ENCODE measurements at regions not wholly inside any gene's neighbourhood (a gene's known extent, or its start where the extent isn't known, plus 50 kb on each side); places are given as distances from the start of the nearest gene placed in this dataset.

- H3K9me3 ChIP-seq (ENCODE audit: control insufficient read depth in 1 of 2, insufficient read depth in 1 of 2, low read length in 2 of 2) = no peaks in the 10 kb centered on the region
- H3K36me3 Mint-ChIP-seq (ENCODE audit: low read depth) = no peaks in the 10 kb centered on the region
- intact Hi-C loops (cut with DNase I, micrococcal nuclease) = loop anchor here in 1 of 2 experiments (10.0 kb wide), 1 partner anchor 107 kb away; no protein-coding TSS in a partner anchor
- H3K4me3 ChIP-seq (ENCODE audit: low read length) = no peak overlapping the region
- H3K27ac ChIP-seq (ENCODE audit: low read depth in 1 of 2, low read length in 2 of 2) = no peak overlapping the region
- CTCF ChIA-PET = no interaction called here
- DNase-seq = no peak
- POLR2A ChIA-PET = no interaction called here
- no peaks in the 10 kb centered on the region for H3K9me3 Mint-ChIP-seq
- no peaks in the 10 kb centered on the region for H3K36me3 ChIP-seq (ENCODE audit: insufficient read depth, low read length)
- no peaks in the 10 kb centered on the region for H3K4me1 Mint-ChIP-seq (ENCODE audit: low read depth)
- H3K27ac Mint-ChIP-seq = no peak overlapping the region
- no peaks in the 10 kb centered on the region for H3K27me3 ChIP-seq (ENCODE audit: control insufficient read depth in 1 of 2, insufficient read depth in 2 of 2, low read length in 2 of 2)
- no peaks in the 10 kb centered on the region for H3K27me3 Mint-ChIP-seq
- TF ChIP-seq CTCF (IDR thresholded peaks at IDR 0.05) = no peak
- no peak for ATAC-seq (ENCODE audit: poor library complexity)
- H3K4me3 Mint-ChIP-seq = no peak overlapping the region
- no peaks in the 10 kb centered on the region for H3K4me1 ChIP-seq (ENCODE audit: insufficient read depth, low read length)
Measured at GRCh38 chr5:148952097-148952867, 110.6 kb downstream of the SH3TC2 start.

GRCh38 chr5:148953711-148954110, 109.2 kb downstream of the SH3TC2 start:
- intact Hi-C loops (cut with DNase I, micrococcal nuclease) = loop anchor here in 1 of 2 experiments (10.0 kb wide), 1 partner anchor 109 kb away; no protein-coding TSS in a partner anchor
- CTCF ChIA-PET = no interaction called here

More at GRCh38 chr5:148953711-148954110, 109.2 kb downstream of the SH3TC2 start:
- no peak overlapping the region for H3K27ac ChIP-seq (ENCODE audit: low read depth in 1 of 2, low read length in 2 of 2)
- no peaks in the 10 kb centered on the region for H3K4me1 ChIP-seq (ENCODE audit: insufficient read depth, low read length)
- no peak overlapping the region for H3K4me3 Mint-ChIP-seq
- H3K27me3 ChIP-seq (ENCODE audit: control insufficient read depth in 1 of 2, insufficient read depth in 2 of 2, low read length in 2 of 2) = no peaks in the 10 kb centered on the region
- DNase-seq (no peak), ATAC-seq (ENCODE audit: poor library complexity) (no peak)
- H3K27me3 Mint-ChIP-seq = no peaks in the 10 kb centered on the region
- H3K27ac Mint-ChIP-seq = no peak overlapping the region
- no peak for TF ChIP-seq CTCF (IDR thresholded peaks at IDR 0.05)
- POLR2A ChIA-PET = no interaction called here
- no peaks in the 10 kb centered on the region for H3K9me3 Mint-ChIP-seq
- no peaks in the 10 kb centered on the region for H3K36me3 ChIP-seq (ENCODE audit: insufficient read depth, low read length)
- H3K4me3 ChIP-seq (ENCODE audit: low read length) = no peak overlapping the region
- no peaks in the 10 kb centered on the region for H3K4me1 Mint-ChIP-seq (ENCODE audit: low read depth)
- no peaks in the 10 kb centered on the region for H3K36me3 Mint-ChIP-seq (ENCODE audit: low read depth)
- no peaks in the 10 kb centered on the region for H3K9me3 ChIP-seq (ENCODE audit: control insufficient read depth in 1 of 2, insufficient read depth in 1 of 2, low read length in 2 of 2)
